Activated CD8-positive, alpha-beta memory T cell treated with anti-CD3 and anti-CD28 coated beads for 36 hours (primary cell): ENCODE measurements at regions not wholly inside any gene's neighbourhood (a gene's known extent, or its start where the extent isn't known, plus 50 kb on each side); places are given as distances from the start of the nearest gene placed in this dataset.

Experiments used
- CTCF ChIA-PET: fragments of 350-600 bp; sonication (Branson Sonifier 250); formaldehyde crosslinking; loops from one replicate; lab custom pipeline; 2021; ENCODE audit warnings: antibody characterized with exemption; lab: Charles Lee
- POLR2A ChIA-PET: fragments of 350-600 bp; sonication (Branson Sonifier 250); formaldehyde crosslinking; loops from one replicate; lab custom pipeline; 2021; ENCODE audit warnings: antibody characterized with exemption; lab: Charles Lee

GRCh38 chr3:110738531-110738930 is 333.1 kb upstream of the NECTIN3 start:
- POLR2A ChIA-PET = no interaction called here
- CTCF ChIA-PET = no interaction called here

GRCh38 chr3:110741891-110742290 is 329.7 kb upstream of the NECTIN3 start:
- POLR2A ChIA-PET = no interaction called here
- CTCF ChIA-PET = no interaction called here

GRCh38 chr3:110743202-110743601 is 328.4 kb upstream of the NECTIN3 start:
- POLR2A ChIA-PET = no interaction called here

GRCh38 chr3:110743984-110744383 is 327.6 kb upstream of the NECTIN3 start:
- CTCF ChIA-PET = no interaction called here
- POLR2A ChIA-PET = no interaction called here

More at GRCh38 chr3:110743202-110743601, 328.4 kb upstream of the NECTIN3 start:
- CTCF ChIA-PET = no interaction called here

- ChIA-PET POLR2A (no interaction called here), CTCF (no interaction called here)
Measured at GRCh38 chr3:110744723-110745122, 326.9 kb upstream of the NECTIN3 start.

- ChIA-PET CTCF (no interaction called here), POLR2A (no interaction called here)
Measured at GRCh38 chr3:110749006-110749405, 322.6 kb upstream of the NECTIN3 start.

- POLR2A ChIA-PET = no interaction called here
- CTCF ChIA-PET = no interaction called here
Measured at GRCh38 chr3:110750201-110750600, 321.4 kb upstream of the NECTIN3 start.

GRCh38 chr3:110752307-110752706 is 319.3 kb upstream of the NECTIN3 start:
- POLR2A ChIA-PET = no interaction called here
- CTCF ChIA-PET = no interaction called here

- POLR2A ChIA-PET = no interaction called here
- CTCF ChIA-PET = no interaction called here
Measured at GRCh38 chr3:110753516-110753915, 318.1 kb upstream of the NECTIN3 start.

GRCh38 chr3:110754212-110754916 is 317.3 kb upstream of the NECTIN3 start:
- ChIA-PET POLR2A (no interaction called here), CTCF (no interaction called here)

GRCh38 chr3:110755345-110755744 is 316.3 kb upstream of the NECTIN3 start:
- POLR2A ChIA-PET = no interaction called here
- CTCF ChIA-PET = no interaction called here

- CTCF ChIA-PET = no interaction called here
- POLR2A ChIA-PET = no interaction called here
Measured at GRCh38 chr3:110756705-110757104, 314.9 kb upstream of the NECTIN3 start.

- POLR2A ChIA-PET = interaction anchor here (0.7 kb wide), 1 partner anchor 830 kb away, joined by 3 read pairs; no protein-coding TSS in a partner anchor
- CTCF ChIA-PET = no interaction called here
Measured at GRCh38 chr3:110758208-110758607, 313.4 kb upstream of the NECTIN3 start.

- ChIA-PET POLR2A (no interaction called here), CTCF (no interaction called here)
Measured at GRCh38 chr3:110767156-110767555, 304.5 kb upstream of the NECTIN3 start.

GRCh38 chr3:110767838-110768237 is 303.8 kb upstream of the NECTIN3 start:
- ChIA-PET CTCF (no interaction called here), POLR2A (no interaction called here)

- ChIA-PET CTCF (no interaction called here), POLR2A (no interaction called here)
Measured at GRCh38 chr3:110773413-110773954, 298.1 kb upstream of the NECTIN3 start.

GRCh38 chr3:110774496-110775265 is 296.9 kb upstream of the NECTIN3 start:
- ChIA-PET POLR2A (no interaction called here), CTCF (no interaction called here)

- POLR2A ChIA-PET = interaction anchor here (0.6 kb wide), 1 partner anchor 72 kb away, joined by 3 read pairs; no protein-coding TSS in a partner anchor
- CTCF ChIA-PET = no interaction called here
Measured at GRCh38 chr3:110779581-110779980, 292.0 kb upstream of the NECTIN3 start.

GRCh38 chr3:110783541-110783940 is 288.1 kb upstream of the NECTIN3 start:
- ChIA-PET POLR2A (no interaction called here), CTCF (interaction anchor here (0.6 kb wide), 1 partner anchor 46 kb away, joined by 3 read pairs; no protein-coding TSS in a partner anchor)

GRCh38 chr3:110788794-110789193 is 282.8 kb upstream of the NECTIN3 start:
- ChIA-PET POLR2A (no interaction called here), CTCF (no interaction called here)

- ChIA-PET CTCF (no interaction called here), POLR2A (no interaction called here)
Measured at GRCh38 chr3:110789315-110789714, 282.3 kb upstream of the NECTIN3 start.
